AG04450 (cell line): ENCODE measurements at regions not wholly inside any gene's neighbourhood (a gene's known extent, or its start where the extent isn't known, plus 50 kb on each side); places are given as distances from the start of the nearest gene placed in this dataset. TPM values are rescaled to one million over a fixed set of nuclear protein-coding genes. Genes with fewer than 3 reads are reported as not detected.
A peak's percentile ranks its signal among the peaks of the same experiment; 100 is the strongest.

ENCODE experiments used
- CTCF ChIA-PET: fragments of 300-600, 350-600 bp; formaldehyde crosslinking; extraction: SDS; loops from one replicate; lab custom pipeline; 2022; ENCODE audit warnings: antibody characterized with exemption, inconsistent platforms; lab: Charles Lee
- POLR2A ChIA-PET: fragments of 350-600 bp; formaldehyde crosslinking; extraction: SDS; loops from one replicate; lab custom pipeline; 2021; ENCODE audit warnings: antibody characterized with exemption, inconsistent platforms; lab: Yijun Ruan, JAX
- DNase-seq: peaks from one replicate; pipeline ENCODE4 v3.0.0-alpha.2; 2011; ENCODE audit warnings: low read depth, low spot score
- H3K27ac ChIP-seq: one replicate; pipeline ENCODE4 v1.5.1; 2012; ENCODE audit warnings: low read depth, low read length, control low read depth
- H3K27me3 ChIP-seq: one replicate; pipeline ENCODE4 v1.6.0; 2012; ENCODE audit warnings: low read length; ENCODE audit not compliant: control insufficient read depth, insufficient read depth
- H3K4me3 ChIP-seq: 2 replicates; pipeline ENCODE4 v1.5.1; 2011; ENCODE audit warnings: mild to moderate bottlenecking, low read depth, low read length, control low read depth
- H3K9me3 ChIP-seq: 2 replicates; pipeline ENCODE4 v1.5.1; 2012; ENCODE audit warnings: low read length; ENCODE audit not compliant: control insufficient read depth, insufficient read depth
- CTCF ChIP-seq: IDR thresholded peaks from 2 replicates; pipeline ENCODE4 v1.5.1; 2011; ENCODE audit warnings: low read depth, low read length, control low read depth, inconsistent platforms
- small RNA-seq: library from RNA; depleted of rRNA; stranded (forward); fragments of <200 nt; gene quantifications from one replicate; pipeline ENCODE3, GENCODE V24; 2012; ENCODE audit warnings: low read depth; ENCODE audit not compliant: insufficient read length

- ChIA-PET POLR2A (no interaction called here), CTCF (interaction anchor here (0.6 to 1.9 kb wide), 2 partner anchors 13 to 1758 kb away, joined by 5 to 6 read pairs; no protein-coding TSS in a partner anchor)
- no peak overlapping the region for H3K4me3 ChIP-seq
- no peaks in the 10 kb centered on the region for H3K9me3 ChIP-seq
- no peak overlapping the region for H3K27ac ChIP-seq
- H3K27me3 ChIP-seq = no peaks in the 10 kb centered on the region
- no peak for DNase-seq
- TF ChIP-seq CTCF = no peak
Observed at GRCh38 chr12:29086325-29087271, 62.5 kb upstream of the FAR2 start.

GRCh38 chr12:29088611-29089219, 60.4 kb upstream of the FAR2 start:
- TF ChIP-seq CTCF = peak; percentile 49
- DNase-seq = no peak
- ChIA-PET POLR2A (no interaction called here), CTCF (interaction anchor here (0.6 to 1.0 kb wide), 5 partner anchors 14 to 388 kb away, joined by 3 to 4 read pairs (median 3); no protein-coding TSS in a partner anchor)
- H3K27ac ChIP-seq = no peak overlapping the region
- no peaks in the 10 kb centered on the region for H3K27me3 ChIP-seq
- no peak overlapping the region for H3K4me3 ChIP-seq
- peaks cover 4% of the 10 kb centered on the region; the same call in 1 of the 2 replicates for H3K9me3 ChIP-seq

Small RNA genes lying in the stretch of these regions (small RNA-seq; reads per million reads assigned to genes)
- gene AC024255.1 = not detected
